Epithelial cell of esophagus (primary cell): ENCODE measurements at regions not wholly inside any gene's neighbourhood (a gene's known extent, or its start where the extent isn't known, plus 50 kb on each side); places are given as distances from the start of the nearest gene placed in this dataset.
A peak's percentile ranks its signal among the peaks of the same experiment; 100 is the strongest.

ENCODE experiments used
- DNase-seq: peaks from one replicate; pipeline ENCODE4 v3.0.0; 2010; ENCODE audit warnings: low read depth
- H3K4me3 ChIP-seq: 2 replicates; pipeline ENCODE4 v1.5.1; 2011; ENCODE audit warnings: mild to moderate bottlenecking, low read length, control low read depth
- TF ChIP-seq, protein P1 (sequence below): IDR thresholded peaks from 2 replicates; pipeline ENCODE4 v1.5.1; 2011; ENCODE audit warnings: low read depth, mild to moderate bottlenecking, low read length, control low read depth, inconsistent platforms; ENCODE audit not compliant: insufficient read depth; ENCODE audit errors: missing control alignments

DNA sequence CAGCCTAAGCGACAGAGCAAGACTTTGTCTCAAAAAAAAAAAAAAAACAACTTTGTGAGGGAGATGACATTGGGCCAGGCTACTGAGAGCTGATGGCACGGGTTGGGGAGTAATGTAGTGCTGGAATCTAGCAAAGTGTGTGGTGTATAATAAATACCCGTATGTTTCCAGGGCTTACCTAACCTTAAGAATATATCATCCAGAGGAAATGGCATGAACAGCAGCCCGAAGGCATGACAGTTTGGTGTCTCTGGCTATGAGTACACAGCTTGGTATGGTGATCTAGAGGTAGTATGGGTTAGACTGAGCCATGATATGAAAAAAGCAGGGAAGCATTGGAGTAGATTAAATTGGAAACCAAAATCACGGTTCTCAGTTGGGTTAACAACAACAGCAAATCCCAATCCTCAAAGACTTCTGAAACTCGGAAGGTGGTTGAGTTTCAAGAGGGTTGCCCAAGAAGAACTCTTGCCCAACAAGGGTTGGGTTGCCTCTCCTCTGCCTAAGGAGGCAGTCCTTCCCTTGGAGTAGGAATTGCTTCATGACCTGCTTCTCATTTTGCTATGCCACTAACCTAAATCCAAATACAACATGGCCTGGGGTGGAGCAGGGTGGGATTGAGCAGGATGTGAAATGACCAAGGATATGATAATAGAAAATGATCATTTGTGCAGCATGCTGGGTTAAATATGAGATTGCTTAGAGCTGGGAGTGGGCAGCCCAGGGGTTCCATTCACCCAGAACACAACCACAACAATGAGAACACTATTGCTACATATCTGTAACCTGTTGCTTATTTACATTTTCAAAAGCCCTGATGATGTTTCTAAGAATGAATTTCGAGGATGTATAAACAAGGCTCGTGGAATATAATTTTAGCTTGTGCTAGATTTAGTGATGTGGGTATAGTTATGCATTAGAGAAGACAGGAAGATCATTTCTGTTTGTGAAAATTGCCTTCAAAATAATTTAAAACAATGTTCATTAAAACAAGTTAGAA lies 64.6 kb upstream of the ZFR start:
- TF ChIP-seq, protein P1, sequence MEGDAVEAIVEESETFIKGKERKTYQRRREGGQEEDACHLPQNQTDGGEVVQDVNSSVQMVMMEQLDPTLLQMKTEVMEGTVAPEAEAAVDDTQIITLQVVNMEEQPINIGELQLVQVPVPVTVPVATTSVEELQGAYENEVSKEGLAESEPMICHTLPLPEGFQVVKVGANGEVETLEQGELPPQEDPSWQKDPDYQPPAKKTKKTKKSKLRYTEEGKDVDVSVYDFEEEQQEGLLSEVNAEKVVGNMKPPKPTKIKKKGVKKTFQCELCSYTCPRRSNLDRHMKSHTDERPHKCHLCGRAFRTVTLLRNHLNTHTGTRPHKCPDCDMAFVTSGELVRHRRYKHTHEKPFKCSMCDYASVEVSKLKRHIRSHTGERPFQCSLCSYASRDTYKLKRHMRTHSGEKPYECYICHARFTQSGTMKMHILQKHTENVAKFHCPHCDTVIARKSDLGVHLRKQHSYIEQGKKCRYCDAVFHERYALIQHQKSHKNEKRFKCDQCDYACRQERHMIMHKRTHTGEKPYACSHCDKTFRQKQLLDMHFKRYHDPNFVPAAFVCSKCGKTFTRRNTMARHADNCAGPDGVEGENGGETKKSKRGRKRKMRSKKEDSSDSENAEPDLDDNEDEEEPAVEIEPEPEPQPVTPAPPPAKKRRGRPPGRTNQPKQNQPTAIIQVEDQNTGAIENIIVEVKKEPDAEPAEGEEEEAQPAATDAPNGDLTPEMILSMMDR, result no peak
- H3K4me3 ChIP-seq, result no peak overlapping the region
- DNase-seq, result peak; percentile 78

DNA sequence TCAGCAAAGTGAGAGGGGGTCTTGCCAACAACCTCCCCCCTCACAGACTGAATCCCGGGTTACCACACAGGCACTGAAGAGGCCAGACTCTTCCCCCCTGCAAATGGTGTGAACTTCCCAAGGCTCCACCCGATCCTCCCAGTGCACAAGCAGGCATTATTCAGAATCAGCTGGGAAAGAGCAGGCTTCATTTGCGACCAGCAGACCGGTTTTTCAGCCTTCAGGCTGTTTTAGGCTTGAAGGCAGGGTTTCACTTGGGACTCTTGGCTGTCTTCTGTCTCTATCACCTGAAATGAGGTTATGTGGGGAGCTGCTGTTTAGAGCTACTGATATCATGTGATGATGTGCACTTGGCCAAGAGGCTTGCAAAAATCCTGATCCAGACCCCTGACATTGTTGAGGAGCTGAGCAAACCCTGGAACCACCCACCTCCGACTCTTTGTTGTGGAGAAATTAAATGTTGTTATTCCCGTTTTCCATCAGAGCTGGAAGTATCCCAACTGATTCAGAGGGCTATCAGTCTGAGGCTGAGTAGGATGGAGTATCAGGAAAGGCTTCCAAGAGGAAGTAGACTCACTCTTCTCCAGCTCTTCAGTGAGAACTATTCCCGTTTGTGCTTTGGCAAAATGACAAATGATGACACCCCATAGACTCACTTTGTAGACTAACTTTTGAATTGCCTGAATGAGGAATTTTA lies 63.3 kb upstream of the ZFR start:
- TF ChIP-seq, protein P1, result no peak
- no peak overlapping the region for H3K4me3 ChIP-seq
- peak; percentile 96 for DNase-seq

DNA sequence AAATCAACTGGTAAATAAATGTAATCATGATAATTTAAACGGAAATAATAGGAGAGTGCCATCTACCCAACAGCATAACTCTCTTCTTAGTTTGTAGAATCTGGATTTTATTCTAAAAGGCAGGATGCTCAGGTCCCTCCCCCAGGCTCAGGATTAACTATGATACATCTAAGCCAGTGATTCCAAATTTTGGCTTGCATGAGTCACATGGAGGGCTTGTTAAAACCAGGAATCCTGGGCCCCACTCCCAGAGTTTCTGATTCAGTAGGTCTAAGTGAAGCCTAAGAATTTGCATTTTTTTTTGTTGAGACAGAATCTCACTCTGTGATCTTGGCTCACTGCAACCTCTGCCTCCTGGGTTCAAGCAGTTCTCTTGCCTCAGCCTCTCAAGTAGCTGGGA lies 62.3 kb upstream of the ZFR start:
- peak; percentile 92 for DNase-seq
- no peak overlapping the region for H3K4me3 ChIP-seq
- TF ChIP-seq, protein P1, result no peak

DNA sequence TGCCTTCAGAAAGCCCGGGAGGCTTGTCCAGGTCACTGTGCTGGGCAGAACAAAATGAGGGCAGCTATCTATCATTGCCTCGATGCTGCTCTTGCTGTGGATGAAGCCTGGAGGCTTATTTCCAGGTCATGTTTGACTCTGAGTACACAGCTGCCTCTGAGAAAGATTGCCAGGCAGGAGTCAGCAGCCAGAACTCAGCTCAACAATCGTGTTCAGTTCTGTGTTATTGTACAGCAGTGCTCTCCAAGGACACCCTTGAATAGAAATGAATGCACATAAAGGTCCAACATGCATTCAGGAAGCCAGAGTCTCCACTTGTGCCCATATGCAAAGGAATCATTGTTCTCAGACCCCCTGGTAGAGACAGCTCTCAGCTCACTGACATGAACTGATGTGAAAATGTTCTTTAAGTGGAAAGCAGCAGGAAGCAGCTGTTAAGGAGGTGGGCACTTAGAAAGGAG lies 61.7 kb upstream of the ZFR start:
- peak; percentile 33 for DNase-seq
- TF ChIP-seq, protein P1, result no peak
- H3K4me3 ChIP-seq, result no peak overlapping the region

DNA sequence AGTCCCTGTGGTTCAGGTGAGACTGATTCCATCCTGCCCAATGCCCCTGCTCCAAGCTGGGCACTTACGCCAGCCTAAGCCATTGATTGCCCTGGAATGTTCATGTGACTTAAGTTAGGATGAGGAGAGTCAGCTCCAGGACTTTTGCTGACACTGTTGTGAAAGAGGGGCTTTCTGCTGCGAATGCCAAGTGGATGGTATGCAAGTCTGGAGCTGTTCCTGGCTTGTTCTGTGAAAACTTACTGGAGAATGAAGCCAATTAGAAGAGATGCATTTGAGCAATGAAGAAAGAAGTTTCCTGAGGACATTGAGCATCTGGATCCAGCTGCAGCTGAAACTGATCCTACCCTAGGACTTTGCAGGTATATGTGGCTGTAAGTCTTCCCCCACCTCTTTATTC lies 61.2 kb upstream of the ZFR start:
- peak; percentile 86 for DNase-seq
- no peak overlapping the region for H3K4me3 ChIP-seq
- TF ChIP-seq, protein P1, result no peak

DNA sequence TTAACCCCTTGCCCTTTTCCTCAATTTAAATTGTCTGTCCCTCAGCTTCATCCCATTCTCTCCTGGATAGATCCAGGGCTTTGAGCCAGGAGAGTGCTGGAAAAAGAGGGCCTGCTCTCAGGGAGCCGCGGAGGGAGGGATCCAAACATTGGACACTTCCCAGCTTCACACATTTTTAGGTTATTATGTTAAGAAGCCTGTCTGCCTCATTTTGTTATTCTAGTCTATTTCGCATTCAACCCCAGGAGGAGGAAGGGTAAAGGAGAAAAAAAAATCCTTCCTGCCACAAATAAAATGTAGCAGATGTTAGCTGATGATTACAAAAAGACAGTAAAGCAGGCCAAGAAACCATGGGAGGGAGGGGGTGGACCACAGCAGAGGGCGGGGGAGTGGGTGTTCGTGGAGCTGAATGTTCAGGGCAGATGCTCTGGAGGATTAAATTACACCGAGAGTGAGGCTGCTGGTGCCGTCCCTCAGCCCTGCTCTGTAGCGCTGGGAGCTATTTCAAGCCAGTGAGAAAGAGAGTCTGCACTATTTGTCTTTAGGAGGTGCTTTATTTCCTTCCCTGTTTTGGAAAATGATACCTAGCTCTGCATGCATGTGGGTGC lies 60.6 kb upstream of the ZFR start:
- no peak overlapping the region for H3K4me3 ChIP-seq
- DNase-seq, result peak; percentile 28
- TF ChIP-seq, protein P1, result no peak
